Neural progenitor cell (in vitro differentiated cells): ENCODE measurements at regions not wholly inside any gene's neighbourhood (a gene's known extent, or its start where the extent isn't known, plus 50 kb on each side); places are given as distances from the start of the nearest gene placed in this dataset.

ENCODE experiments used
- DNase-seq: peaks from one replicate; pipeline ENCODE4 v3.0.0-alpha.2; 2016; ENCODE audit warnings: low spot score
- H2AFZ ChIP-seq: fragments of 200-600 bp; sonication (generic); replicated peaks from 2 replicates; pipeline ENCODE4 v1.6.1; 2016; ENCODE audit warnings: antibody characterized with exemption
- H3F3A ChIP-seq: fragments of 200-600 bp; sonication (generic); 2 replicates; pipeline ENCODE4 v1.6.1; 2016; ENCODE audit warnings: antibody characterized with exemption, low read depth
- H3K27ac ChIP-seq: fragments of 200-600 bp; sonication (generic); 2 replicates; pipeline ENCODE4 v1.5.1; 2016; ENCODE audit warnings: mild to moderate bottlenecking
- H3K27me3 ChIP-seq: fragments of 200-600 bp; sonication (generic); 2 replicates; pipeline ENCODE4 v1.6.1; 2016; ENCODE audit warnings: mild to moderate bottlenecking, moderate library complexity
- H3K36me3 ChIP-seq: fragments of 200-600 bp; sonication (generic); 2 replicates; pipeline ENCODE4 v1.5.1; 2016
- H3K4me1 ChIP-seq: fragments of 200-600 bp; sonication (generic); 2 replicates; pipeline ENCODE4 v1.6.1; 2016; ENCODE audit warnings: mixed run types
- H3K4me2 ChIP-seq: fragments of 200-600 bp; sonication (generic); 2 replicates; pipeline ENCODE4 v1.6.1; 2016
- H3K4me3 ChIP-seq: fragments of 200-600 bp; sonication (generic); 2 replicates; pipeline ENCODE4 v1.5.1; 2016
- H3K79me2 ChIP-seq: fragments of 200-600 bp; sonication (generic); 2 replicates; pipeline ENCODE4 v1.6.1; 2016; ENCODE audit warnings: low read depth
- H3K9ac ChIP-seq: fragments of 200-600 bp; sonication (generic); 2 replicates; pipeline ENCODE4 v1.6.1; 2016
- H3K9me3 ChIP-seq: fragments of 200-600 bp; sonication (generic); 2 replicates; pipeline ENCODE4 v1.5.1; 2016; ENCODE audit warnings: low read depth
- H4K20me1 ChIP-seq: fragments of 200-600 bp; sonication (generic); 2 replicates; pipeline ENCODE4 v1.6.1; 2016; ENCODE audit warnings: low read depth
- H3K27ac Mint-ChIP-seq: 3 replicates; pipeline ENCODE4 v1.8.0; 2021; ENCODE audit warnings: mixed read lengths
- H3K27me3 Mint-ChIP-seq: 2 replicates; pipeline ENCODE4 v1.8.0; 2022; ENCODE audit warnings: low read depth, mild to moderate bottlenecking, inconsistent platforms, moderate library complexity, mixed read lengths; ENCODE audit not compliant: insufficient read depth
- H3K36me3 Mint-ChIP-seq: 3 replicates; pipeline ENCODE4 v1.8.0; 2021; ENCODE audit warnings: mixed read lengths
- H3K4me1 Mint-ChIP-seq: 3 replicates; pipeline ENCODE4 v1.8.0; 2021; ENCODE audit warnings: mixed read lengths
- H3K4me3 Mint-ChIP-seq: 3 replicates; pipeline ENCODE4 v1.8.0; 2021; ENCODE audit warnings: mild to moderate bottlenecking, moderate library complexity, mixed read lengths
- H3K9me3 Mint-ChIP-seq: 3 replicates; pipeline ENCODE4 v1.8.0; 2020; ENCODE audit warnings: mixed read lengths
- CTCF ChIP-seq: fragments of 200-600 bp; sonication (generic); IDR thresholded peaks from 2 replicates; pipeline ENCODE4 v1.5.1; 2017; ENCODE audit warnings: antibody characterized with exemption, mild to moderate bottlenecking
- EZH2 ChIP-seq: fragments of 200-600 bp; sonication (generic); IDR thresholded peaks from 2 replicates; pipeline ENCODE4 v1.6.1; 2017; ENCODE audit warnings: antibody characterized with exemption, mild to moderate bottlenecking, moderate library complexity
- EZH2phosphoT487 ChIP-seq: fragments of 200-600 bp; sonication (generic); IDR thresholded peaks from 2 replicates; pipeline ENCODE4 v1.6.1; 2017; ENCODE audit warnings: antibody characterized with exemption

- H3K4me3 Mint-ChIP-seq = no peak overlapping the region
- H3K9me3 Mint-ChIP-seq = peaks cover 2% of the 10 kb centered on the region
- peak overlapping the region; percentile 82 for H2AFZ ChIP-seq
These were observed 58.5 kb upstream of the TMEM18 start for GRCh38 chr2:735670-736218.

GRCh38 chr2:734496-734895 is 57.3 kb upstream of the TMEM18 start:
- no peaks in the 10 kb centered on the region for H4K20me1 ChIP-seq
- H3K9ac ChIP-seq = no peak overlapping the region
- H3K9me3 ChIP-seq = no peaks in the 10 kb centered on the region
- H3K79me2 ChIP-seq = no peaks in the 10 kb centered on the region
- peaks cover 1% of the 10 kb centered on the region for H3K36me3 Mint-ChIP-seq
- no peak overlapping the region for H2AFZ ChIP-seq
- H3K4me1 ChIP-seq = peaks cover 21% of the 10 kb centered on the region
- H3K4me3 ChIP-seq = no peak overlapping the region
- no peak for DNase-seq
- peaks cover 34% of the 10 kb centered on the region for H3K4me1 Mint-ChIP-seq
- no peaks in the 10 kb centered on the region for H3K27me3 ChIP-seq
- no peak overlapping the region for H3K27ac Mint-ChIP-seq
- no peak overlapping the region for H3K4me3 Mint-ChIP-seq
- H3K27ac ChIP-seq = no peak overlapping the region
- peaks cover 2% of the 10 kb centered on the region for H3K9me3 Mint-ChIP-seq
- no peaks in the 10 kb centered on the region for H3K36me3 ChIP-seq
- H3F3A ChIP-seq = peaks cover 15% of the 10 kb centered on the region
- H3K4me2 ChIP-seq = no peak overlapping the region
- peaks cover 3% of the 10 kb centered on the region for H3K27me3 Mint-ChIP-seq
- TF ChIP-seq CTCF = no peak
- no peak for TF ChIP-seq EZH2phosphoT487
- TF ChIP-seq EZH2 = no peak

More at GRCh38 chr2:735670-736218, 58.5 kb upstream of the TMEM18 start:
- Histone ChIP-seq H3K36me3 (no peaks in the 10 kb centered on the region), H3K4me3 (no peak overlapping the region), H3K27ac (no peak overlapping the region), H3F3A (peaks cover 23% of the 10 kb centered on the region), H3K79me2 (no peaks in the 10 kb centered on the region), H3K4me2 (no peak overlapping the region), H3K27me3 (no peaks in the 10 kb centered on the region), H3K4me1 (peaks cover 20% of the 10 kb centered on the region), H3K9me3 (no peaks in the 10 kb centered on the region), H4K20me1 (no peaks in the 10 kb centered on the region), H3K9ac (no peak overlapping the region)
- peak; percentile 36 for DNase-seq
- peaks cover 1% of the 10 kb centered on the region for H3K36me3 Mint-ChIP-seq
- H3K4me1 Mint-ChIP-seq = peaks cover 34% of the 10 kb centered on the region
- peaks cover 3% of the 10 kb centered on the region for H3K27me3 Mint-ChIP-seq
- no peak for TF ChIP-seq EZH2phosphoT487
- no peak for TF ChIP-seq CTCF
- no peak for TF ChIP-seq EZH2
- H3K27ac Mint-ChIP-seq = no peak overlapping the region

GRCh38 chr2:733495-733894 is 56.3 kb upstream of the TMEM18 start:
- H2AFZ ChIP-seq = no peak overlapping the region
- H3K9me3 ChIP-seq = no peaks in the 10 kb centered on the region
- peaks cover 32% of the 10 kb centered on the region for H3K4me1 Mint-ChIP-seq
- no peak overlapping the region for H3K9ac ChIP-seq
- no peak overlapping the region for H3K4me3 Mint-ChIP-seq
- TF ChIP-seq EZH2phosphoT487 (no peak), CTCF (no peak), EZH2 (no peak)
- H3K27me3 Mint-ChIP-seq = peaks cover 6% of the 10 kb centered on the region
- no peaks in the 10 kb centered on the region for H3K79me2 ChIP-seq
- peaks cover 1% of the 10 kb centered on the region for H3K36me3 Mint-ChIP-seq
- DNase-seq = no peak
- H3K27ac ChIP-seq = no peak overlapping the region
- H3F3A ChIP-seq = peaks cover 7% of the 10 kb centered on the region
- no peaks in the 10 kb centered on the region for H3K27me3 ChIP-seq
- peaks cover 2% of the 10 kb centered on the region for H3K9me3 Mint-ChIP-seq
- no peak overlapping the region for H3K4me2 ChIP-seq
- H3K36me3 ChIP-seq = no peaks in the 10 kb centered on the region
- no peaks in the 10 kb centered on the region for H4K20me1 ChIP-seq
- peak overlapping the region; percentile 64 for H3K27ac Mint-ChIP-seq
- H3K4me1 ChIP-seq = peaks cover 15% of the 10 kb centered on the region
- H3K4me3 ChIP-seq = no peak overlapping the region
